ENCODE measurements at regions not wholly inside any gene's neighbourhood (a gene's known extent, or its start where the extent isn't known, plus 50 kb on each side); places are given as distances from the start of the nearest gene placed in this dataset.

DNA sequence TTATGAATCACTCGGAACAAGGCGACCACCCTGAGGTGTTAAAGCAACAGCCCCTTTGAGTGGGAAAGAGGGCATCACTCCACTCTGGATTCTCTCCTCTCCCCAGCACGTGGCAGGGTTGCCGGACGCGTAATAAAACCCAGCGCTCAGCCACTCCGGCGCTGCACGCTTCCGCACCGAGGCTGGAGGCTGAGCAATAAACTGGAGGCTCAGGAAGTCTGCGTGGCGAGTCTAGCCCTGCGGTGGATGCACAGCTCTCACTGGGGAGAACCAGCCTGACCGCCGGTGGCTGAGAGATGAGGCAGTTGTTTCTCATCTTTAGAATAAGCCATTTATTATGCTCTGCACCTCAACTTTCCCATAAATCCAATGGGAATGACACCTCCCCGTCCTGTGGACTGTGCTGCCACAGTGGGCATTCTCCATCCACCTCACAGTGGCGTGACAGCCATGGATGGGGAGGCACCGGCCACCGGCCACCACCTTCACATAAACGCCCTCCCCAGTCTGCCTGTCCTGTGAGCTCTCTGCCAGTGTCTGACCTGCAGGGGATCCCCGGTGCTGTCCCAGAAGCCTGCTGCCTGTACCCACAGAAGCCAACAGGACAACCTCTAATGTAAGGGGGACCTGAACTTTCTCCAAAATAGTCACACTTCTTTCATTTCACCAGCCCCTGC lies 64.2 kb upstream of the GGTLC1 start:
- no peak overlapping the region for H3K4me3 ChIP-seq (ENCODE audit: low read depth, low read length)
- no peak for DNase-seq (ENCODE audit: low read depth)

GRCh38 chr20:24051160-24051559 lies 62.6 kb upstream of the GGTLC1 start:
- H3K4me3 ChIP-seq (ENCODE audit: low read depth, low read length): no peak overlapping the region
- no peak for DNase-seq (ENCODE audit: low read depth)

DNA sequence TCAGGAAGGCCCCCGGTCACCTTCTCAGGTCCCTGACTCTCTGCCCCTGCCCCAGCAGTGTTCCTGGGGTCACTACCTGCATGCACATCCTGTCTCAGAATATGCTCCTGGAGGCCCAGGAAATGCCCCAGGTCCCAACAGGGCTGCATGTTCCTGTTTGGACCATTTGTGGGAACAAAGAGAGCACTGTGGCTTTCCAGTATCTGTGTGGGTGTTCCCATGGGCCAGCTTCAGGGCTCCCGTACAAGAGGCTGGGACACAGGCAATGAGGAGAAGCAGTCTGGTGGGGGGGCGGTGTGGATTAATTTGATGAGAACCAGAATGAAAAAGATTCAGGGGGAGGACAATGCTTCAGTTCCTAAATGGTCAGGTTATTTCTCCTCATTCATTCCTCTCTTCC lies 61.5 kb upstream of the GGTLC1 start:
- DNase-seq (ENCODE audit: low read depth): no peak
- H3K4me3 ChIP-seq (ENCODE audit: low read depth, low read length): no peak overlapping the region

- H3K4me3 ChIP-seq (ENCODE audit: low read depth, low read length): no peak overlapping the region
- DNase-seq (ENCODE audit: low read depth): no peak
These were observed 60.5 kb upstream of the GGTLC1 start for GRCh38 chr20:24049081-24049480.

DNA sequence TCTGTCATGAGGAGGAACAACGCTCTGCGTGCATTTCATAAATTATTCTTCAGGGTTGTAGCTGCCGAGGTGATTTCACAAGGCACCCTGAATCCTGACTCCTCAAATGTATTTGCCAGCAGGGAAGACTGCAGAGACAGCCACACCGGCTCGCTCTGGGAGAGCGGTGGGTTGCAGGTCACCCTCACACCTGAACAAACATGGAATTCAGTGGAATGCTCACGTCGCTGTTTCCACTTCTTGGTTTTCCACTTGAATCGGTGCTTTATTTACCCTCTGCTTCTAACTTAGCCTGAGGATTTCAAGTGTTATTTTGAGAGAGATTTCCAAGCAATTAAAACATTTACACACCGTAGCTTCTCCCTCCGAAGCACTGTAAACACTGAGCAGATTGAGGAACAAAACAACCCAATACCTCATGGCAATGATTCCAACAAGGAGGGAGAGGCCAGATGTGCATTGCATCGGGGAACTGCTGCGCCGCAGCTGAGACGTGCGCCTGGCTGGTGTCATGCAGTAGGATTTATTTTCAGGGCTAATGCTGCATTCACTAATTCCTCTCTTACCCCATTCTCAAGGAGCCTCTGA lies 59.5 kb upstream of the GGTLC1 start:
- DNase-seq (ENCODE audit: low read depth): no peak

DNA sequence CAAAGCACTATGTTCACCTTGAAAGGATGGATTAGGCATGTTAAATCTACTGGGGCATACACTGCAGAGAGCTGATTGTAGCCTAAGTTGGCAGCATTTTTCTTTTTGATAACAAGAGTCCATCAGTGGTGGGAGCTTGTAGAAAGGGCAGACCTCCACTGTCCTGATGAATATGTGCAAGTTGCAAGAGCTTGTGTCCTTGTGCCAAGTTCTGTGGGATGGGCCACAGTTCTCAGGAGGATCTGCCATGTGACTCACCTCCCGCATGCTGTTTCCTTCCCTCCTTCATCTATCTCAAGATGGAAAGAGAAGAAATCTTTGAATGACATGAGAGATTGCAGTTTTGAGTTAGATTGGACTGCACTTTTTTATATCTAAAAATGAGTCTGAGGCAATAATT lies 58.3 kb upstream of the GGTLC1 start:
- H3K4me3 ChIP-seq (ENCODE audit: low read depth, low read length): no peak overlapping the region
- no peak for DNase-seq (ENCODE audit: low read depth)

More for the DNA sequence above, 59.5 kb upstream of the GGTLC1 start:
- H3K4me3 ChIP-seq (ENCODE audit: low read depth, low read length): no peak overlapping the region

- no peak overlapping the region for H3K4me3 ChIP-seq (ENCODE audit: low read depth, low read length)
- DNase-seq (ENCODE audit: low read depth): no peak
These were observed 57.2 kb upstream of the GGTLC1 start for GRCh38 chr20:24045621-24046318.

GRCh38 chr20:24043294-24043693 lies 54.7 kb upstream of the GGTLC1 start:
- no peak for DNase-seq (ENCODE audit: low read depth)
- H3K4me3 ChIP-seq (ENCODE audit: low read depth, low read length): no peak overlapping the region

DNA sequence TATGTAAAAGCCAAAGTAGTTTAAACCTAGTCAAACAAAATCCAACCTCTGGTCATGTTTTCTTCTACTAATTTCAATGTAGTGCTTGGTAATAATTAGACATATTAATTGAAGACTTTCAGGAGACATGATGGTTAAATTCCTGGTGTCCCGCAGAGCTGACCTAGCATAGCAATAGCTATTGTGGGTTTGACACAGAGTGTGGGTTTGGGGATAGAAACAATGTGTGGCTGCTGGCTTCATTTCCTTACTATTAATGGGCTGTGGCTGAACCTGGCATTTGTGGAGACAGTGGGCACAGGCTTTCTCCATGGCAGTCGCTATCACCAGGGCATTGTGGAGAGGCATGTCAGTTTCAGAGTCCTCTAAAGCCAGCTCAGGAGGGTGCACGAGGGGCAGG lies 54.1 kb upstream of the GGTLC1 start:
- H3K4me3 ChIP-seq (ENCODE audit: low read depth, low read length): no peak overlapping the region
- no peak for DNase-seq (ENCODE audit: low read depth)

DNA sequence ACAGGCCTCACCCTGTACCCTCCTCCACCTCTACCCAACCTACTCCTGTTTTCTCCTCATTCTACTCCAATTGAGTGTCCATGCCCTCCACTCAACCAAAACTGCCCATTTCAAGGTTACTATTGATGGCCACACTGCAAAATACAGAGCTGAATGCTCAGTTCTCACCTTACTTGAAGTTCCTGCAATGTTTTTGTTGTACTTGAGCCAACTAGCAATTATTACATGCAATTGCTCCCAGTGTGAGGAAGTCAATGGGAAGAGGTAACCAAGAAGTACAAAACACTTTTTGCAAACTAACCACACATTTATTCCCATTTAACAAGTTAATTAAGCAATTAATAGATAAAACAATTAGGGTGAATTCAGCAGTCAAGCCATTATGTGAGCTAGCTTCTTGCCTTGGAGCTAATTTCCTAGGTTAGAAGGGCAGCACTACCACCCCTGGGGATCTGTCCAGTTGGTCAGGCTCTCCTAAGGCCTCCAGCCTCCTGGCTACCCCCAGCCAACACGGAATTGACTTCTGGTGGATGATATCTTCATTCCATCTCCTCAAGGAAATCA lies 52.4 kb upstream of the GGTLC1 start:
- no peak overlapping the region for H3K4me3 ChIP-seq (ENCODE audit: low read depth, low read length)
- DNase-seq (ENCODE audit: low read depth): no peak

DNA sequence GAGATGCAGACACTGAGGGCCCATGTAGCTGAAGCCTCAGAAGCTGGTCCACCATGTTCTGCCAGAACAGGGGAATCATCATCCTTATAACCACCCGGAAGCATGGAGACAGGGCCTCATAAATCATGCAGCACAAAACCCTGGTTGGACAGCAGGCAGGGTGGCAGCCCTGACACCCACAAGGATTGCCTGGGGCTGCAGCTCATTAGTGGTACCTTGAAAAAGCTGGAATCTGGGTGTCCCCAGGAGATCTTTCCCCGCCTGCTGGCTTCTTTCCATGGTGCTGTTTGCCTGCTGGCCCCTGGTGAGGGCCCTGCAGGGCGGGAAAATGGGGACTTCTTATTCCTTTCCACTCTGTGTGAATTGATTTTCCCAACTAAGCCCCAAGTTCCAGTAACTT lies 50.6 kb upstream of the GGTLC1 start:
- no peak overlapping the region for H3K4me3 ChIP-seq (ENCODE audit: low read depth, low read length)
- DNase-seq (ENCODE audit: low read depth): no peak

All from skeletal muscle cell (primary cell).